GM23338 (cell line): ENCODE measurements at regions not wholly inside any gene's neighbourhood (a gene's known extent, or its start where the extent isn't known, plus 50 kb on each side); places are given as distances from the start of the nearest gene placed in this dataset.

Source experiments
- ATAC-seq: fragments of 200-7000 bp; cut with Tn5 transposase; 3 replicates; pipeline ENCODE4 v1.9.1; 2020
- DNase-seq: peaks from one replicate; pipeline ENCODE4 v3.0.0-alpha.2; 2015; ENCODE audit warnings: low spot score
- H2AFZ ChIP-seq: fragments of 200-600 bp; sonication (generic); 2 replicates; pipeline ENCODE4 v1.8.0; 2016; ENCODE audit warnings: antibody characterized with exemption, mild to moderate bottlenecking, moderate library complexity
- H3F3A ChIP-seq: fragments of 200-600 bp; sonication (generic); replicated peaks from 2 replicates; pipeline ENCODE4 v1.8.0; 2017; ENCODE audit warnings: antibody characterized with exemption, mixed run types, low read depth
- H3K27ac ChIP-seq: fragments of 200-600 bp; sonication (generic); 2 replicates; pipeline ENCODE4 v1.6.1; 2016; ENCODE audit warnings: low read depth
- H3K27me3 ChIP-seq: fragments of 200-600 bp; sonication (generic); 2 replicates; pipeline ENCODE4 v1.8.0; 2016; ENCODE audit warnings: mild to moderate bottlenecking, mixed run types, moderate library complexity; ENCODE audit not compliant: insufficient read depth
- H3K36me3 ChIP-seq: fragments of 200-600 bp; sonication (generic); 2 replicates; pipeline ENCODE4 v1.8.0; 2016; ENCODE audit warnings: mild to moderate bottlenecking; ENCODE audit not compliant: insufficient read depth
- H3K4me1 ChIP-seq: fragments of 200-600 bp; sonication (generic); 2 replicates; pipeline ENCODE4 v1.8.0; 2016; ENCODE audit warnings: mild to moderate bottlenecking, moderate library complexity; ENCODE audit not compliant: insufficient read depth
- H3K4me2 ChIP-seq: fragments of 200-600 bp; sonication (generic); 2 replicates; pipeline ENCODE4 v1.7.1; 2017; ENCODE audit warnings: mixed run types
- H3K4me3 ChIP-seq: fragments of 200-600 bp; sonication (generic); 2 replicates; pipeline ENCODE4 v1.6.1; 2016; ENCODE audit warnings: mixed run types
- H3K79me2 ChIP-seq: fragments of 200-600 bp; sonication (generic); replicated peaks from 2 replicates; pipeline ENCODE4 v1.8.0; 2017; ENCODE audit warnings: mild to moderate bottlenecking; ENCODE audit not compliant: insufficient read depth
- H3K9me2 ChIP-seq: fragments of 200-600 bp; sonication (generic); 2 replicates; pipeline ENCODE4 v1.8.0; 2017; ENCODE audit not compliant: insufficient read depth
- H4K20me1 ChIP-seq: fragments of 200-600 bp; sonication (generic); replicated peaks from 2 replicates; pipeline ENCODE4 v1.8.0; 2017; ENCODE audit warnings: mild to moderate bottlenecking; ENCODE audit not compliant: insufficient read depth
- H3K27ac Mint-ChIP-seq: 2 replicates; pipeline ENCODE4 v1.8.0; 2020; ENCODE audit warnings: inconsistent platforms, mild to moderate bottlenecking, moderate library complexity, mixed read lengths
- H3K27me3 Mint-ChIP-seq: 3 replicates; pipeline ENCODE4 v1.8.0; 2022; ENCODE audit warnings: low read depth, mild to moderate bottlenecking, moderate library complexity, mixed read lengths, inconsistent platforms; ENCODE audit not compliant: insufficient read depth, poor library complexity
- H3K36me3 Mint-ChIP-seq: 3 replicates; pipeline ENCODE4 v1.8.0; 2021; ENCODE audit warnings: low read depth, mild to moderate bottlenecking, inconsistent platforms, moderate library complexity, mixed read lengths
- H3K4me1 Mint-ChIP-seq: 3 replicates; pipeline ENCODE4 v1.8.0; 2020; ENCODE audit warnings: mild to moderate bottlenecking, inconsistent platforms, mixed read lengths
- H3K4me3 Mint-ChIP-seq: 3 replicates; pipeline ENCODE4 v1.8.0; 2021; ENCODE audit warnings: moderate library complexity, mild to moderate bottlenecking, inconsistent platforms, mixed read lengths
- H3K9me3 Mint-ChIP-seq: 3 replicates; pipeline ENCODE4 v1.8.0; 2020; ENCODE audit warnings: moderate library complexity, mild to moderate bottlenecking, inconsistent platforms, mixed read lengths
- CREB1 ChIP-seq: fragments of 250-450 bp; sonication (Bioruptor Pico); IDR thresholded peaks from 2 replicates; pipeline ENCODE4 v1.5.0; 2020; ENCODE audit warnings: low read depth, mild to moderate bottlenecking, moderate library complexity
- EZH2 ChIP-seq: fragments of 200-600 bp; sonication (generic); IDR thresholded peaks from one replicate; pipeline ENCODE4 v1.8.0; 2017; ENCODE audit warnings: antibody characterized with exemption, mild to moderate bottlenecking, low read depth; ENCODE audit not compliant: unreplicated experiment
- EZH2phosphoT487 ChIP-seq: fragments of 200-600 bp; sonication (generic); IDR thresholded peaks from one replicate; pipeline ENCODE4 v1.8.1; 2018; ENCODE audit warnings: antibody characterized with exemption; ENCODE audit not compliant: unreplicated experiment
- JUNB ChIP-seq: IDR thresholded peaks from one replicate; pipeline ENCODE4 v1.6.1; 2016; ENCODE audit warnings: antibody characterized with exemption; ENCODE audit not compliant: unreplicated experiment
- NANOG ChIP-seq: IDR thresholded peaks from 2 replicates; pipeline ENCODE4 v1.6.1; 2016; ENCODE audit warnings: antibody characterized with exemption, borderline replicate concordance
- POLR2AphosphoS5 ChIP-seq: IDR thresholded peaks from 2 replicates; pipeline ENCODE4 v1.6.1; 2016; ENCODE audit warnings: antibody characterized with exemption, low read depth
- REST ChIP-seq: IDR thresholded peaks from one replicate; pipeline ENCODE4 v1.6.1; 2018; ENCODE audit warnings: antibody characterized with exemption; ENCODE audit not compliant: unreplicated experiment
- STAT1 ChIP-seq: IDR thresholded peaks from one replicate; pipeline ENCODE4 v1.6.1; 2016; ENCODE audit warnings: antibody characterized with exemption; ENCODE audit not compliant: unreplicated experiment
- ZNF114 ChIP-seq: fragments of 250-450 bp; sonication (Bioruptor Pico); IDR thresholded peaks from 2 replicates; pipeline ENCODE4 v1.5.0; 2020; ENCODE audit warnings: mild to moderate bottlenecking, moderate library complexity
- ZNF331 ChIP-seq: fragments of 250-450 bp; sonication (Bioruptor Pico); IDR thresholded peaks from 2 replicates; pipeline ENCODE4 v1.5.0; 2020; ENCODE audit warnings: low read depth, mild to moderate bottlenecking, moderate library complexity
- ZNF462 ChIP-seq: fragments of 250-450 bp; sonication (Bioruptor Pico); IDR thresholded peaks from 2 replicates; pipeline ENCODE4 v1.5.0; 2020; ENCODE audit warnings: mild to moderate bottlenecking, moderate library complexity
- TF ChIP-seq, protein P1 (sequence below): IDR thresholded peaks from 2 replicates; pipeline ENCODE4 v1.6.1; 2016; ENCODE audit warnings: antibody characterized with exemption
- TF ChIP-seq, protein P2 (sequence below), 2 experiments: fragments of 200-600 bp in 1 of 2; sonication (generic) in 1 of 2; conservative IDR thresholded peaks; 2 replicates each; pipeline versions ENCODE4 v1.5.1 to v1.6.1; 2016 to 2017; ENCODE audit warnings: antibody characterized with exemption in 2 of 2, low read depth in 2 of 2, mild to moderate bottlenecking in 2 of 2, moderate library complexity in 1 of 2

DNA sequence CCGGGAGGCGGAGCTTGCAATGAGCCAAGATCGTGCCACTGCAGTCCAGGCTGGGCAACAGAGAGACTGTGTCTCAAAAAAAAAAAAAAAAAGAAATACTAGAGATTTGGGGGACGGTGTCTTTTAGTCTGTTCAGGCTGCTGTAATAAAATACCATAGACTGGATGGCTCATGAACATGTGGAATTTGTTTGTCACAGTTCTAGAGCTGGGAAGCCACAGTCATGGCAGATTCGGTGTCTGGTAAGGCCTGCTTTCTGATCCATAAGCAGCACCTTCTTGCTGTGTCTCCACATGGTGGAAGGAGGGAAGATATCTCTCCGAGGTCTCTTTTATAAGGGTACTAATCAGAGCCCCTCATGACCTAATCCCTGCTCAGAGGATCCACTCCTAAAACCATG, 102.7 kb upstream of the MKLN1 start:
- H3F3A ChIP-seq = no peaks in the 10 kb centered on the region
- H3K36me3 ChIP-seq = no peaks in the 10 kb centered on the region
- ATAC-seq = no peak
- H4K20me1 ChIP-seq = no peaks in the 10 kb centered on the region
- peak overlapping the region; percentile 59; the same call in 1 of the 2 replicates for H2AFZ ChIP-seq
- TF ChIP-seq ZNF462 (CRISPR knock-in tag) (no peak), EZH2phosphoT487 (no peak), ZNF114 (CRISPR knock-in tag) (no peak), JUNB (no peak), STAT1 (no peak), ZNF331 (CRISPR knock-in tag) (no peak), NANOG (no peak), REST (no peak), CREB1 (no peak), POLR2AphosphoS5 (no peak), EZH2 (no peak)
- TF ChIP-seq, protein P1, sequence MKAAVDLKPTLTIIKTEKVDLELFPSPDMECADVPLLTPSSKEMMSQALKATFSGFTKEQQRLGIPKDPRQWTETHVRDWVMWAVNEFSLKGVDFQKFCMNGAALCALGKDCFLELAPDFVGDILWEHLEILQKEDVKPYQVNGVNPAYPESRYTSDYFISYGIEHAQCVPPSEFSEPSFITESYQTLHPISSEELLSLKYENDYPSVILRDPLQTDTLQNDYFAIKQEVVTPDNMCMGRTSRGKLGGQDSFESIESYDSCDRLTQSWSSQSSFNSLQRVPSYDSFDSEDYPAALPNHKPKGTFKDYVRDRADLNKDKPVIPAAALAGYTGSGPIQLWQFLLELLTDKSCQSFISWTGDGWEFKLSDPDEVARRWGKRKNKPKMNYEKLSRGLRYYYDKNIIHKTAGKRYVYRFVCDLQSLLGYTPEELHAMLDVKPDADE = no peak
- TF ChIP-seq, protein P2, sequence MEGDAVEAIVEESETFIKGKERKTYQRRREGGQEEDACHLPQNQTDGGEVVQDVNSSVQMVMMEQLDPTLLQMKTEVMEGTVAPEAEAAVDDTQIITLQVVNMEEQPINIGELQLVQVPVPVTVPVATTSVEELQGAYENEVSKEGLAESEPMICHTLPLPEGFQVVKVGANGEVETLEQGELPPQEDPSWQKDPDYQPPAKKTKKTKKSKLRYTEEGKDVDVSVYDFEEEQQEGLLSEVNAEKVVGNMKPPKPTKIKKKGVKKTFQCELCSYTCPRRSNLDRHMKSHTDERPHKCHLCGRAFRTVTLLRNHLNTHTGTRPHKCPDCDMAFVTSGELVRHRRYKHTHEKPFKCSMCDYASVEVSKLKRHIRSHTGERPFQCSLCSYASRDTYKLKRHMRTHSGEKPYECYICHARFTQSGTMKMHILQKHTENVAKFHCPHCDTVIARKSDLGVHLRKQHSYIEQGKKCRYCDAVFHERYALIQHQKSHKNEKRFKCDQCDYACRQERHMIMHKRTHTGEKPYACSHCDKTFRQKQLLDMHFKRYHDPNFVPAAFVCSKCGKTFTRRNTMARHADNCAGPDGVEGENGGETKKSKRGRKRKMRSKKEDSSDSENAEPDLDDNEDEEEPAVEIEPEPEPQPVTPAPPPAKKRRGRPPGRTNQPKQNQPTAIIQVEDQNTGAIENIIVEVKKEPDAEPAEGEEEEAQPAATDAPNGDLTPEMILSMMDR (conservative IDR thresholded peaks at IDR 0.05; ENCODE audit: low read depth in 2 of 2) = no peak
- Mint-ChIP-seq H3K27ac (no peak overlapping the region), H3K36me3 (no peaks in the 10 kb centered on the region), H3K4me1 (peaks cover 11% of the 10 kb centered on the region), H3K27me3 (peaks cover 5% of the 10 kb centered on the region), H3K4me3 (no peak overlapping the region), H3K9me3 (no peaks in the 10 kb centered on the region)
- DNase-seq = no peak
- H3K4me3 ChIP-seq = no peak overlapping the region
- H3K4me2 ChIP-seq = no peak overlapping the region
- no peak overlapping the region for H3K27ac ChIP-seq
- H3K9me2 ChIP-seq = 0 out of 2 replicates have a peak, but pooled peaks cover 6% of the 10 kb centered on the region
- no peaks in the 10 kb centered on the region for H3K79me2 ChIP-seq
- no peaks in the 10 kb centered on the region for H3K27me3 ChIP-seq
- H3K4me1 ChIP-seq = no peaks in the 10 kb centered on the region
